Fibroblast of peridontal ligament (primary cell): ENCODE measurements at regions not wholly inside any gene's neighbourhood (a gene's known extent, or its start where the extent isn't known, plus 50 kb on each side); places are given as distances from the start of the nearest gene placed in this dataset.
A peak's percentile ranks its signal among the peaks of the same experiment; 100 is the strongest.
"Not testable (repeated sequence)": the region's sequence is repeated elsewhere in the genome, so short reads cannot be mapped to it uniquely, and the experiment has no call there.

Source experiments
- DNase-seq: peaks from one replicate; pipeline ENCODE4 v3.0.0-alpha.2; 2010; ENCODE audit errors: extremely low read depth

GRCh38 chrX:44675362-44676024 lies 132.8 kb upstream of the FUNDC1 start:
- DNase-seq = peak; percentile 63

- DNase-seq = no peak
These were observed 132.2 kb upstream of the FUNDC1 start for GRCh38 chrX:44674906-44675305.

- no peak for DNase-seq
These were observed 127.0 kb upstream of the FUNDC1 start for GRCh38 chrX:44669626-44670025.

- DNase-seq = no peak
These were observed 125.1 kb upstream of the FUNDC1 start for GRCh38 chrX:44667771-44668170.

- not testable (repeated sequence) for DNase-seq
These were observed 115.1 kb upstream of the FUNDC1 start for GRCh38 chrX:44657718-44658246.

GRCh38 chrX:44651358-44651757 lies 108.7 kb upstream of the FUNDC1 start:
- DNase-seq = no peak

GRCh38 chrX:44643723-44644122 lies 101.1 kb upstream of the FUNDC1 start:
- DNase-seq = no peak

- DNase-seq = no peak
These were observed 94.6 kb upstream of the FUNDC1 start for GRCh38 chrX:44637282-44637681.

- DNase-seq = no peak
These were observed 78.4 kb upstream of the FUNDC1 start for GRCh38 chrX:44621078-44621477.

GRCh38 chrX:44619039-44619438 lies 76.4 kb upstream of the FUNDC1 start:
- DNase-seq = no peak

GRCh38 chrX:44596277-44596676 lies 53.6 kb upstream of the FUNDC1 start:
- no peak for DNase-seq
